NCI-H82 treated with DMSO at 0.1 percent for 48 hours (cell line): ENCODE measurements at regions not wholly inside any gene's neighbourhood (a gene's known extent, or its start where the extent isn't known, plus 50 kb on each side); places are given as distances from the start of the nearest gene placed in this dataset.

Experiments used
- DNase-seq: peaks from one replicate; lab custom pipeline; 2025; ENCODE audit not compliant: unreplicated experiment; lab: John Stamatoyannopoulos, UW

DNA sequence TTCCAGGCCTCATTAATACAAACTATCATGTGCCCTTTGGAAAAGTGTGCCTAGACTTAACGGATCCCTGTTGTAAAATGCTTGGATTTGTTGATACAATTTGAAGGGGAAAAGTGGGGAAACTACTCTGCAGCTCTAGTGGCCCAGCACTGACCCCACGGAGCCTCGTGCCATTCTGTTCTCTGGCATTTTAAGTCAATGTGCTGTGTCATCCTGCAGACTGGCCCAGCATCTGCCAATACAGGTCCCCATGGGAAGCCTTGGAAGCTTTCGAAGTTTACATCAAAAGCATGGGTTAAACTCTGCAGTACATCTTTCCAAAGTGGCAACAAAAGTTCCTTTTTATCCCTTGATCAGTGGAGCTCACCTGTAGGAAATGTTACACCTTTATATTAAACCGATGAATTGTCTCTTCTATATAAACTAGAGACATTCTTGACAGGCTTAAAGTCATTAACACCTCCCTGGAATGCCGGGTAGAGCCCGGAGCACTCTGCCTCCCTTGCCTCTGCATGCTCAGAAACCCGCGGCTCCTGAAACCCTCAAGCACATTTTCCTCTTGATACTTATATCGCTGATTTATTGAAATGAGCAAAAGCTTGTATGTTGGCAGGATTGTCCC lies 596.0 kb upstream of the ADAMTS16 start:
- DNase-seq, result no peak

- DNase-seq, result no peak
Observed at GRCh38 chr5:4547547-4547946, 592.6 kb upstream of the ADAMTS16 start.

DNA sequence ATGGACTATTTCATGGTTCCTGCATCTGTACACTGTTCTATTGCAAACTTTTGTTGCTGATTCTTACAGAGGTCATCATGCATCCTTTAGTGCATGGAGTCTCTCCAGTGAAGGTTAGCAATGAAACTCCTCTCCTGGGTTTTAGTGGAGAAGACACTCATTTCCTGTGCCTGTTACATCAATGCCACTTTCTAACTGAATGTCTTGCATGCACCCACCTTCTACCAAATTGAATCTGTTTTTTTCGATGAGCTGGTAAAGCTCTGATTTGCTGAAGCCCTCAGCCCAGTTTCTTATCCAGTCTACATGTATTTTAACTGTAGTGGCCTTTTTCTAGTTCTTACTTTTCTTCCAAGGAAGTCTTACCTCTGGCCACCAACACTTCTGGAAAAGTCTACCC lies 591.8 kb upstream of the ADAMTS16 start:
- no peak for DNase-seq

GRCh38 chr5:4549351-4549750 lies 590.8 kb upstream of the ADAMTS16 start:
- no peak for DNase-seq

GRCh38 chr5:4551034-4551433 lies 589.1 kb upstream of the ADAMTS16 start:
- no peak for DNase-seq

DNA sequence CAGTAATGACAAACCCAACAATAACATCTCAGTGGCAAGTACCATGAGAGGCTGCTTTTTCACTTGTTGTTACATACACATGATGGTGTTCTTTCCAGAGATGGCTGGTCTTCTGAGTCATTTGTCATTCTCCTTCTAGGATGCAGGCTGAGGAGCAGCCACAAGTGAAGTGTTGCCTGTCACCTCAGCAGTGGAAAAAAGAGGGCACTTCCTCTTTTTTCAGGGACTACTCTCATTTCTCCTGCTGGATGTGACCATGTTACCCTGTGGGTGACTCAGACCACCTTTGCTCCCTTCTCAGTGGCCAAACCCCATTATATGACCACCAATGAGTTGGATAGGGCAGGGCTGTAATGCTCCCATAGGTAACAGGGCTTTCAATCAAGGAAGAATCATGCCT lies 587.0 kb upstream of the ADAMTS16 start:
- DNase-seq, result no peak

GRCh38 chr5:4553978-4554377 lies 586.2 kb upstream of the ADAMTS16 start:
- no peak for DNase-seq

DNA sequence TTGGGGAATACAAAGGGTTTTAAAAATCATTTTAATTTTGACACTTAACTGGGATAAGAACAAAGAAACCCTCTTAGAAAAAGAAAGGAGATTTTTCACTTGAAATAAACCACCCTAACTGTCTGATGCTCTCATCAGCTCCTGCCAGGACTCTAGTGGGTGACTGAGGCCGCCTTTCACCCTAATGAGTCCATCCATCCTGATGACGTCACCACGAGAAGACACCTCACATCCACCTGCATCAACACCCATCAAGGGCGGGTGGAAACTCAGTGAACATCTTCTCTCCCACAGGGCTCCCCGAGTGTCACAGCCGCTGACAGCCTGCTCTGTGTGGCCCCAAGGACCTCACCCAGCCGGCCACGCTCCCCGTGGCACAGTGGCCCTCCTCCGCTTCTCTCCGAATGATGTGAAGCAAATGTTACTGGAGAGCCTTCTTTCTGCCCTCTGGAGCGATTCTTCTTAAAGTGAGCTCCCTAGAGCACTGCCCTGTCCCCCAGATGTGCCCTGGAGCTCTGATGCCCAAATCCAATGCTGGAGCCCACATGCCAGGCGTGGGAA lies 584.3 kb upstream of the ADAMTS16 start:
- DNase-seq, result no peak

DNA sequence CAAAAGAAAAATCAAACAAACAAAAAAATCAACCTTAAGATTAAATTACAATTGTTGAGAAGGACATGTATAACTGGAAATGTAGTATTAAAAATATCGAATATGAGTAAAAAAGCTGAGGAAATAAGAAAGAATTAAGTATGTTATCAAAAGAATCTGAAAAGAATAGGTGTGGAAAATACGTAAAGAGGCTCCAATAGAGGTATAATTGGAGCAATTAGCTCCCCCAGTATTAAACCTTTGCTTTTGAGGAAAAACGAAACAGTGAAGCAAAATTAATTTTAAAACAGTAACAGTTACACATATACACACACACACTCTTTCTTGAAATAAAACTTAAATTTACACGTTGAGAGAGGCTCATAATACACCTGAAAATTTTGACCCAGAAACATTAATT lies 578.7 kb upstream of the ADAMTS16 start:
- DNase-seq, result no peak

- DNase-seq, result no peak
Observed at GRCh38 chr5:4563400-4563799, 576.7 kb upstream of the ADAMTS16 start.

DNA sequence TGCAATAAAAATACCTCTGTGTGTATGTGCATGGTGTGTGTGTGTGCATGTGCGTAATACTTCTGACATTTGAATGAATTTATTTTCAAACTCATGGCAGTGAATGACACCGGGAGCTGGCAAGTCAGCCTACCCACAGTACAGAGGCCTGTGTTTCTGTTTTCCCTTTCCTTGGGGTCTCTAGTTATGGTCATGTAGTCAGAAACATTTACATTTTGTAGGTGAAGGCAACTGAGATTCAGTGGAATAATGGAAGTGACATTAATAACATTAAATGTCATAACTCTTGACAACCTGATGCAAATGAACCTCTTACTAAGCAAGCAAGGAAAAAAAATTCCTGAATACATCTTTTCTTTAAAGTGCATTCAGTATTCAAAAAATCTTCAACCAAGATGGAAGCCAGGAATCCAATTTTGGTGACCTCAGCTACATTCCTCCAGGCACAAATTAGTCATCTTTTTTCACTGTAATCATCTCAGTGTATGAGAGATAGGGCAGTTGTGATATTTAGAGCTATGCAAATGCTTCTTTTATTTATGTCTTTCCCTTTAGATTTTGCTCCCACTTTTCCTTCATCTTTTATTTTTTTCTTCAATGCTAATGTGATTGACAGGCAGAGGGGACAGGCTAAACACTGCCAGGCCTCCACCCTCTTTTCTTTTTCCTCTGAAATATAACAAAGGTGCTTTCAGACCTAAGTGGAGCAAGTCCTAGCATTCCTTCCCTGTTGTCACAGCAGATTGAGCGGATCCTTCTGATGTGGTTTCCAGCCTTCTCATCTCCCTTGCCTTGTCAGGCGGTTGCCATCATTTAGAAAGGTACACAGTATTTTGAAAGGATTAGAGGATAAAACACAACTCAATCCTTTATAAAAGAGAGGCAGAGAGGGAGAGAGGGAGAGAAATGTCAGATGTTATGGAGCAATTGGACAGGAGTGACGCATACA lies 569.8 kb upstream of the ADAMTS16 start:
- DNase-seq, result no peak

DNA sequence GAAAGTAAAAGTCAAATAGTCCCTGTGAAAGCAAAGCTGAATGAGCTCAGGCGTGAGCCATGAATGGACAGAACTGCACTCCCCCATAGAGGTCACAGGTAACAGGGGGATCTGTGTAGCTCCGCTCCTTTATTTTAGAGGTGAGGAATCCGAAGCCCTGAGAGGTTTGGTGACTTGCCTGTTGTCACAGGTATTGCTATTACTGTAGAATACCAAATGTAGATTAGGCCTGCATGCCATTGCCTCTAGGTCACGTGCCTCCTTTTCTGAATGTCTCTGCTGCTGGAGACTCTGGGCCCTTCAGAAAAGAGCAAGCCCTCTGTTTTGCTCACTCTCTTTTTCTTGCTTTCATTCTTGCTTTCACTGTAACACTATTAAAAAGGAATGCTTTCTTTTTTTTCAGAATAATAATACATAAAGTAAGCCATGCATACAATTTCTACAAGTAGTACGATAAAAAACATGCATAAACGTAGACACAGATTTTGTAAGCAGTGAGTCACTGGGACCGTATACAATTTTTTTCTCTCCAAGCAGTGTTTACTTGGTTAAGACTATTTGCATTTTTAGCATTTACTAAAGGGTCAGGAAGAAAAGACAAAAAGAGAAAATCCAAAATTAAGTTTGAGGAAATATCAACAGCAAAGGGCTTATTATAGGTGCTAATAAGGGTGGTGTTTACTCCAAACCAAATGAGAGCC lies 568.7 kb upstream of the ADAMTS16 start:
- DNase-seq, result no peak

GRCh38 chr5:4572311-4573100 lies 567.6 kb upstream of the ADAMTS16 start:
- DNase-seq, result no peak

DNA sequence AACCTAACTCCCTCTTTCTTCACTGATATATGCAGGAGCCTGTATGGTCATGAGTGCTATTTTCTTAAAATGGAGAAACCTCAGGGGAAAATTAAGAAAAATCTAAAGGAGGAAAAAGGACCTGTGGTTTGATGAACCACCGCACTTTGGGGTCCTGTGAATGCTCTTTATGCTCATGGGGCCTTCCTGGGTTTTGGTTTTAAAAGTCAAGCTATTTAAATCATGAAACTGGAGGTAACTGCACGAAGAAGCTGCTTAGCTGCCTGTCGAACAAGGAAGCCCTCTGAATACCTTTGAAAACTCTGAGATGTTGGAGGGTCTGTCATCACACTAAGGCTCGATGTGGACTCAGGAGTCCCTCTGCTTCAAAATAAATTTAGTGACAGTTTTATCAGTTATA lies 564.5 kb upstream of the ADAMTS16 start:
- no peak for DNase-seq

- DNase-seq, result no peak
Observed at GRCh38 chr5:4576161-4576748, 563.9 kb upstream of the ADAMTS16 start.

DNA sequence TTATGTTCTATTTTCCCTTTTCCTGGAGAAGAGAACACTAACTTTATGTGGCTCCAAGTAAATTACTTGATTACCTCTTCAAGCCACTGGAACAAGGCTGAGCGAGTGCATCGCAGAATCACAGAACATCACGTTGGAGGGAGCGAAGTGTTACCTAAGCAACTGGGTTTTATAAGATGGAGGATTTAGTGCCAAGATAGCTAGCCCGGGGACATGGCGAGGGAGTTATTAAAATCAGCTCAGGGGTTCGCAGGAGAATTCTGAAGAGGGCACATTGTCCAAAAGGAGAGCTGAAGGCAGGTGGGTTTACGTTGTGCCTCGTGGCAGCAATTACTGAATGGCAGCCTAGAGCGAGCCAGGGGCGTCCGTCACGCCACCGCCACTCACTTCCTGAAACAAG lies 563.2 kb upstream of the ADAMTS16 start:
- DNase-seq, result no peak

- DNase-seq, result no peak
Observed at GRCh38 chr5:4579679-4580078, 560.5 kb upstream of the ADAMTS16 start.

DNA sequence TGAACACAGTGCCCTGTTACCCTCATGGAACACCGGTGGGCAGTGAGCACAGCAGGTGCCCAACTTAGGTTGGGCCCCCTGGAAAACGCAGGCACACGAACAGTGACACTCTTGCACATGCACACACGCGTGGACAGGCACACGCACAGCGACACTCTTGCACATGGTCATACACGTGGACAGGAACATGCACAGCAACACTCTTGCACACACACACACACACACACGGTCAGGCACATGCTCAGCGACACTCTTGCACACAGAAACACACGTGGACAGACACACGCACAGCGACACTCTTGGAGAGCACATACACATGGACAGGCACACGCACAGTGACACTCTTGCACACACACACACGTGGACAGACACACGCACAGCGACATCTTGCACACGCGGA lies 559.4 kb upstream of the ADAMTS16 start:
- no peak for DNase-seq

GRCh38 chr5:4581289-4581688 lies 558.8 kb upstream of the ADAMTS16 start:
- no peak for DNase-seq

DNA sequence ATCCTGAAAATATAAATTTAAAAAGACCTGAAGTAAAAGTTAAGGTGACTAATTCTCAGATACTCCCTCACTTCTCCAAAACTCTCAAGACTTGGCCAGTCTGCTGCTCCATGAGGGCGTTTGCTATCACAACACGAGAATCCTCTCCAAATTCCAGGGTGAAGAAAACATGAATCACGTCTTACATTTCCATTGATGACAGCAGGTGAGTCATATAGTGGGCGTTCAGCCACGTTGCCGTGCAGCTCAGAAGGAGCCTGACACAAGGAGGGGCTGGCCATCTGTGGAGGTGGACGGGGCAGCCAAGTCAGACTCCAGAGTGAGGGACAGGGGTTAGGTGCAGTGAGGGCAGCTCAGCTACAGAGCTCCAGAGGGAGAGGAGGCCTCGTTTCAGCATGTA lies 555.1 kb upstream of the ADAMTS16 start:
- no peak for DNase-seq
